ENCODE measurements at regions not wholly inside any gene's neighbourhood (a gene's known extent, or its start where the extent isn't known, plus 50 kb on each side); places are given as distances from the start of the nearest gene placed in this dataset.
"Not testable (repeated sequence)": the region's sequence is repeated elsewhere in the genome, so short reads cannot be mapped to it uniquely, and the experiment has no call there.

GRCh38 chrX:115911967-115912366, 258.6 kb upstream of the AGTR2 start:
- no peak for DNase-seq

- no peak for DNase-seq
Observed at GRCh38 chrX:115912372-115912897, 258.1 kb upstream of the AGTR2 start.

GRCh38 chrX:115913575-115913974, 257.0 kb upstream of the AGTR2 start:
- no peak for DNase-seq

- not testable (repeated sequence) for DNase-seq
Observed at GRCh38 chrX:115915625-115916024, 254.9 kb upstream of the AGTR2 start.

- no peak for DNase-seq
Observed at GRCh38 chrX:115929480-115929879, 241.1 kb upstream of the AGTR2 start.

- no peak for DNase-seq
Observed at GRCh38 chrX:115936008-115936407, 234.5 kb upstream of the AGTR2 start.

- no peak for DNase-seq
Observed at GRCh38 chrX:115939070-115939469, 231.5 kb upstream of the AGTR2 start.

- DNase-seq: no peak
Observed at GRCh38 chrX:115939636-115940160, 230.8 kb upstream of the AGTR2 start.

- no peak for DNase-seq
Observed at GRCh38 chrX:115940348-115940747, 230.2 kb upstream of the AGTR2 start.

- peak; percentile 86 for DNase-seq
Observed at GRCh38 chrX:115940888-115941332, 229.6 kb upstream of the AGTR2 start.

GRCh38 chrX:115941388-115941787, 229.2 kb upstream of the AGTR2 start:
- no peak for DNase-seq

- DNase-seq: no peak
Observed at GRCh38 chrX:115946059-115946458, 224.5 kb upstream of the AGTR2 start.

GRCh38 chrX:115948018-115948923, 222.3 kb upstream of the AGTR2 start:
- peak; percentile 27 for DNase-seq

- peak; percentile 51 for DNase-seq
Observed at GRCh38 chrX:115949900-115950822, 220.4 kb upstream of the AGTR2 start.

GRCh38 chrX:115952417-115953092, 218.0 kb upstream of the AGTR2 start:
- DNase-seq: no peak

- DNase-seq: no peak
Observed at GRCh38 chrX:115957862-115958490, 212.6 kb upstream of the AGTR2 start.

GRCh38 chrX:115958687-115959359, 211.7 kb upstream of the AGTR2 start:
- DNase-seq: no peak

GRCh38 chrX:115960440-115961084, 210.0 kb upstream of the AGTR2 start:
- DNase-seq: no peak

- no peak for DNase-seq
Observed at GRCh38 chrX:115966920-115967319, 203.6 kb upstream of the AGTR2 start.
